ENCODE measurements at regions not wholly inside any gene's neighbourhood (a gene's known extent, or its start where the extent isn't known, plus 50 kb on each side); places are given as distances from the start of the nearest gene placed in this dataset.
"Not testable (repeated sequence)": the region's sequence is repeated elsewhere in the genome, so short reads cannot be mapped to it uniquely, and the experiment has no call there.

- no peak for DNase-seq
These were observed 69.9 kb upstream of the TARDBP start for GRCh38 chr1:10942542-10942912.

- no peak for DNase-seq
These were observed 69.4 kb upstream of the TARDBP start for GRCh38 chr1:10943041-10943440.

- DNase-seq = no peak
These were observed 68.3 kb upstream of the TARDBP start for GRCh38 chr1:10943991-10944730.

GRCh38 chr1:10945991-10946509 is 66.4 kb upstream of the TARDBP start:
- no peak for DNase-seq

GRCh38 chr1:10947181-10947580 is 65.3 kb upstream of the TARDBP start:
- no peak for DNase-seq

GRCh38 chr1:10947691-10948462 is 64.6 kb upstream of the TARDBP start:
- DNase-seq = no peak

GRCh38 chr1:10948463-10948775 is 64.0 kb upstream of the TARDBP start:
- DNase-seq = no peak

- DNase-seq = no peak
These were observed 61.9 kb upstream of the TARDBP start for GRCh38 chr1:10950316-10951172.

GRCh38 chr1:10951298-10951697 is 61.2 kb upstream of the TARDBP start:
- DNase-seq = not testable (repeated sequence)

- no peak for DNase-seq
These were observed 60.5 kb upstream of the TARDBP start for GRCh38 chr1:10951961-10952360.

- DNase-seq = no peak
These were observed 58.8 kb upstream of the TARDBP start for GRCh38 chr1:10953505-10954193.

GRCh38 chr1:10957133-10957532 is 55.3 kb upstream of the TARDBP start:
- no peak for DNase-seq

GRCh38 chr1:10958614-10959013 is 53.8 kb upstream of the TARDBP start:
- DNase-seq = no peak

GRCh38 chr1:10960411-10961299 is 51.8 kb upstream of the TARDBP start:
- peak; percentile 50 to 71 for DNase-seq

GRCh38 chr1:10961300-10961833 is 51.1 kb upstream of the TARDBP start:
- DNase-seq = no peak

GRCh38 chr1:10962483-10962882 is 50.0 kb upstream of the TARDBP start:
- no peak for DNase-seq
